ENCODE measurements at regions not wholly inside any gene's neighbourhood (a gene's known extent, or its start where the extent isn't known, plus 50 kb on each side); places are given as distances from the start of the nearest gene placed in this dataset.

DNA sequence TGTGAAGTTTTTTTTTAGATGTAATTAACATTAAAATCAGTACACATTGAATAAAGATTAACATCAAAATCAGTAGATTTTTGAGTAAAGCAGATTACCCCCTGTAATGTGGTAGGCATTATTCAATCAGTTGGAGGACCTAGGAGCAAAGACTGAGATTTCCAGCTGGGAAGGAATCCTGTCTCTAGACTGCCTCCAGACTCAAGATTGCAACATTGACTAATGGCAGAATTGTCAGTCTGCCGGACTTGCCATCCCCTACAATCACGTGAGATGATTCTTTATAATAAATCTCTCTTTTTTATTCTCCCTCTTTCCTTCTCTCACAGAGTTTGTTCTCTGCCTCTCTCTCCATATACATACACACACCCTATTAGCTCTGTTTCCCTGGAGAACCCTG is 51.4 kb upstream of the SLC6A15 start:
- no peak overlapping the region for H3K27ac ChIP-seq
- ChIA-PET CTCF (interaction anchor here (0.7 kb wide), 1 partner anchor 66 kb away, joined by 3 read pairs; no protein-coding TSS in a partner anchor), POLR2A (ENCODE audit: low non-redundant PET) (no interaction called here)
- no peak for DNase-seq (ENCODE audit: low spot score)
- TF ChIP-seq, protein P1, sequence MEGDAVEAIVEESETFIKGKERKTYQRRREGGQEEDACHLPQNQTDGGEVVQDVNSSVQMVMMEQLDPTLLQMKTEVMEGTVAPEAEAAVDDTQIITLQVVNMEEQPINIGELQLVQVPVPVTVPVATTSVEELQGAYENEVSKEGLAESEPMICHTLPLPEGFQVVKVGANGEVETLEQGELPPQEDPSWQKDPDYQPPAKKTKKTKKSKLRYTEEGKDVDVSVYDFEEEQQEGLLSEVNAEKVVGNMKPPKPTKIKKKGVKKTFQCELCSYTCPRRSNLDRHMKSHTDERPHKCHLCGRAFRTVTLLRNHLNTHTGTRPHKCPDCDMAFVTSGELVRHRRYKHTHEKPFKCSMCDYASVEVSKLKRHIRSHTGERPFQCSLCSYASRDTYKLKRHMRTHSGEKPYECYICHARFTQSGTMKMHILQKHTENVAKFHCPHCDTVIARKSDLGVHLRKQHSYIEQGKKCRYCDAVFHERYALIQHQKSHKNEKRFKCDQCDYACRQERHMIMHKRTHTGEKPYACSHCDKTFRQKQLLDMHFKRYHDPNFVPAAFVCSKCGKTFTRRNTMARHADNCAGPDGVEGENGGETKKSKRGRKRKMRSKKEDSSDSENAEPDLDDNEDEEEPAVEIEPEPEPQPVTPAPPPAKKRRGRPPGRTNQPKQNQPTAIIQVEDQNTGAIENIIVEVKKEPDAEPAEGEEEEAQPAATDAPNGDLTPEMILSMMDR (conservative IDR thresholded peaks at IDR 0.05; ENCODE audit: low read depth): no peak

Data from RWPE1 (cell line).